IgD-negative memory B cell (primary cell): ENCODE measurements at regions not wholly inside any gene's neighbourhood (a gene's known extent, or its start where the extent isn't known, plus 50 kb on each side); places are given as distances from the start of the nearest gene placed in this dataset.

Experiments
- H3K27ac Mint-ChIP-seq, 3 donors: one replicate each; pipeline ENCODE4 v1.8.0; 2020 to 2022; ENCODE audit warnings: mild to moderate bottlenecking in 3 of 3, mixed read lengths in 3 of 3, moderate library complexity in 1 of 3
- H3K27me3 Mint-ChIP-seq: one replicate; pipeline ENCODE4 v1.8.0; 2021; ENCODE audit warnings: mixed read lengths
- H3K36me3 Mint-ChIP-seq: one replicate; pipeline ENCODE4 v1.8.0; 2020; ENCODE audit warnings: mild to moderate bottlenecking, mixed read lengths
- H3K4me1 Mint-ChIP-seq, 3 donors: one replicate each; pipeline ENCODE4 v1.8.0; 2020 to 2022; ENCODE audit warnings: mixed read lengths in 3 of 3, mild to moderate bottlenecking in 1 of 3
- H3K4me3 Mint-ChIP-seq, 4 donors: one replicate each; pipeline ENCODE4 v1.8.0; 2020 to 2022; ENCODE audit warnings: mild to moderate bottlenecking in 4 of 4, mixed read lengths in 4 of 4, moderate library complexity in 3 of 4
- H3K9me3 Mint-ChIP-seq, 3 donors: one replicate each; pipeline ENCODE4 v1.8.0; 2020 to 2021; ENCODE audit warnings: mixed read lengths in 3 of 3, mild to moderate bottlenecking in 1 of 3

DNA sequence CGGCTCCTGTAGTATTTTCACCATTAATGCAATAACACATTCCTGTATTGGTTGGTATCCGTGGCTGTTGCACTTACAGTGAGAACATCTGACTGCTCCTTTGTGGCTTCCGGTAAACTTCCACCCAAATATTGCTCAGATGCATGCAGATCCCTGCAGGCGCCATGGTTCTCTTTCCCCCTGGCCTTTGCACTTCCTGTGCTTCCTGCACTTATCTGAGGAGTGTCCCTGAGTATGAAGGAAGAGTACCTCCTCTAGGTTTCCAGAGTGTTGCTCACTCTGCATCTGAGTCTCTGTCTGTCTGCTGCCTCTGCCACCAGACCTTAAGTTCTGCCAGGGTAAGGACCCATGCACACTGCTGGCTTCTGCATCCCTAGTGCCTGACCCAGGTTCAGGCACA is 117.2 kb upstream of the SLC34A2 start:
- Mint-ChIP-seq H3K36me3 (no peaks in the 10 kb centered on the region), H3K27ac (no peak overlapping the region), H3K27me3 (peaks cover 29% of the 10 kb centered on the region), H3K4me1 (peaks cover 14 to 19% (median 18%) of the 10 kb centered on the region in 3 donors), H3K4me3 (no peak overlapping the region), H3K9me3 (no peaks in the 10 kb centered on the region)

DNA sequence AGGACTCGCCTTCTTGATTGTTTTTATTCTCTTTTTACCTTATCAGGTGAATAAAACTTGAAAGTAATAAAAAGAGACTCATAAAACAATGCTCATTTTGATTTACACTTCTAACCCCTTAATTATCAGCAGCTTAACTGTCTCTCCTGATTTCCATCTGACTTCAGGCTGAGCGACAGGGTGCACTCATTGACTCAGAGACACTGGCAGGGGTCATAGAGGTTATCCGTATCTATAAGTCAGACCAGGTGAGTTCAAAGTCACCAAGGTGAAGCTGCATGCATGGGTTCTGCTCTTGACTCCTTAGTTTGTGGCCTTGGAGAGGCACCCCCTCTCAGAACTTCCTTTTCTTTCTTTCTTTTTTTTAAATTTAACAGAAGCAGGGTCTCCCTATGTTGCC is 116.4 kb upstream of the SLC34A2 start:
- Mint-ChIP-seq H3K4me3 (no peak overlapping the region), H3K36me3 (no peaks in the 10 kb centered on the region), H3K27me3 (peaks cover 28% of the 10 kb centered on the region), H3K9me3 (no peaks in the 10 kb centered on the region), H3K27ac (no peak overlapping the region), H3K4me1 (peaks cover 14 to 19% (median 18%) of the 10 kb centered on the region in 3 donors)

- Mint-ChIP-seq H3K4me3 (no peak overlapping the region), H3K4me1 (peaks cover 11 to 13% (median 11%) of the 10 kb centered on the region in 3 donors), H3K9me3 (no peaks in the 10 kb centered on the region), H3K36me3 (no peaks in the 10 kb centered on the region), H3K27me3 (peaks cover 20% of the 10 kb centered on the region), H3K27ac (no peak overlapping the region)
Measured at GRCh38 chr4:25540734-25541133, 114.9 kb upstream of the SLC34A2 start.

- H3K27me3 Mint-ChIP-seq = peaks cover 2% of the 10 kb centered on the region
- H3K4me3 Mint-ChIP-seq = no peak overlapping the region
- H3K9me3 Mint-ChIP-seq = peaks cover 0 to 2% (median 2%) of the 10 kb centered on the region in 3 donors
- no peaks in the 10 kb centered on the region for H3K4me1 Mint-ChIP-seq
- no peaks in the 10 kb centered on the region for H3K36me3 Mint-ChIP-seq
- no peak overlapping the region for H3K27ac Mint-ChIP-seq
Measured at GRCh38 chr4:25547343-25547742, 108.3 kb upstream of the SLC34A2 start.

- peaks cover 6% of the 10 kb centered on the region for H3K27me3 Mint-ChIP-seq
- H3K36me3 Mint-ChIP-seq = no peaks in the 10 kb centered on the region
- H3K4me3 Mint-ChIP-seq = no peak overlapping the region
- H3K9me3 Mint-ChIP-seq = peaks cover 0 to 2% (median 2%) of the 10 kb centered on the region in 3 donors
- H3K27ac Mint-ChIP-seq = no peak overlapping the region
- H3K4me1 Mint-ChIP-seq = peaks cover 0 to 4% (median 4%) of the 10 kb centered on the region in 3 donors
Measured at GRCh38 chr4:25549413-25549812, 106.2 kb upstream of the SLC34A2 start.

DNA sequence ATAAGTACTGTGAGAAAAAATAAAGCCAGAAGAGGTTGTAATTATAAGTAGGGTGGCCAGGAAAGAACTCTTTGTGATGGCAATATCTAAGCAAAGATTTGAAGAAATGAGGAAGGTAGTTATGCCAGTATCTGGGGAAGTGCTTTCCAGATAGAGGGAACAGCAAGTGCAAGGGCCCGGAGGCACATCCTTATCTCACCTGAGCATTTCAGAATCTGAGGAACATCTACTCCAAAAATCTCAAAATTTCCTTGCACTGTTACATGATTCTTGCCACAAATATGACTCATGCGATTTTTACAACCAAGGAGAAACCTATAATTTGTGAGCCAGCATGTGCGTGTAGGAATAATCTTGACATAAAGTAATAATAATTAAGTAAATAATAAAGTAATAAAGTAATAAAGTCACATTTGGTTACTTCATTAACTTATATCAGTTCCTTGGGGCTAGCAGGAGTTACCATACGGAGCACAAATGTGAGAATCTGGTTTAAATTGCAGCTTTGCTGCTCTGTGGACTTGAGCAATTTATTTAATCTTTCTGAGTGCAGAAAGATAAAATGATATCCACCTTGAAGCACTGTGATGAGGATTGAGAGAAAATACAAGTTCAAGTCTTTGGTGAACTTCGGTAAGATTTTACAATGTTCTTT is 105.1 kb upstream of the SLC34A2 start:
- Mint-ChIP-seq H3K27me3 (peaks cover 6% of the 10 kb centered on the region), H3K36me3 (no peaks in the 10 kb centered on the region), H3K9me3 (peaks cover 0 to 2% (median 2%) of the 10 kb centered on the region in 3 donors), H3K4me1 (peaks cover 0 to 4% (median 4%) of the 10 kb centered on the region in 3 donors), H3K27ac (no peak overlapping the region), H3K4me3 (no peak overlapping the region)

GRCh38 chr4:25551605-25552004 is 104.0 kb upstream of the SLC34A2 start:
- Mint-ChIP-seq H3K4me1 (peaks cover 0 to 4% (median 4%) of the 10 kb centered on the region in 3 donors), H3K9me3 (peaks cover 0 to 2% (median 2%) of the 10 kb centered on the region in 3 donors), H3K4me3 (peak overlapping the region in 1 of 4 donors; percentile 74)

GRCh38 chr4:25552580-25553271 is 102.9 kb upstream of the SLC34A2 start:
- peak overlapping the region in 3 of 4 donors; percentile 17 to 49 (median 46) for H3K4me3 Mint-ChIP-seq
- peaks cover 0 to 2% (median 2%) of the 10 kb centered on the region in 3 donors for H3K9me3 Mint-ChIP-seq
- no peaks in the 10 kb centered on the region for H3K36me3 Mint-ChIP-seq
- peaks cover 0 to 7% (median 4%) of the 10 kb centered on the region in 3 donors for H3K4me1 Mint-ChIP-seq
- H3K27ac Mint-ChIP-seq = no peak overlapping the region
- H3K27me3 Mint-ChIP-seq = peaks cover 4% of the 10 kb centered on the region

More at GRCh38 chr4:25551605-25552004, 104.0 kb upstream of the SLC34A2 start:
- Mint-ChIP-seq H3K36me3 (no peaks in the 10 kb centered on the region), H3K27me3 (peaks cover 6% of the 10 kb centered on the region), H3K27ac (no peak overlapping the region)

GRCh38 chr4:25559508-25559907 is 96.1 kb upstream of the SLC34A2 start:
- Mint-ChIP-seq H3K27ac (no peak overlapping the region), H3K27me3 (peaks cover 1% of the 10 kb centered on the region), H3K4me3 (no peak overlapping the region), H3K9me3 (no peaks in the 10 kb centered on the region), H3K36me3 (no peaks in the 10 kb centered on the region), H3K4me1 (peaks cover 0 to 3% (median 0%) of the 10 kb centered on the region in 3 donors)

- no peaks in the 10 kb centered on the region for H3K36me3 Mint-ChIP-seq
- peaks cover 0 to 3% (median 0%) of the 10 kb centered on the region in 3 donors for H3K4me1 Mint-ChIP-seq
- H3K27ac Mint-ChIP-seq = no peak overlapping the region
- H3K4me3 Mint-ChIP-seq = no peak overlapping the region
- H3K27me3 Mint-ChIP-seq = peaks cover 1% of the 10 kb centered on the region
- H3K9me3 Mint-ChIP-seq = no peaks in the 10 kb centered on the region
Measured at GRCh38 chr4:25560605-25561004, 95.0 kb upstream of the SLC34A2 start.

GRCh38 chr4:25563071-25563564 is 92.5 kb upstream of the SLC34A2 start:
- no peaks in the 10 kb centered on the region for H3K27me3 Mint-ChIP-seq
- H3K4me1 Mint-ChIP-seq = no peaks in the 10 kb centered on the region
- H3K4me3 Mint-ChIP-seq = no peak overlapping the region
- no peak overlapping the region for H3K27ac Mint-ChIP-seq
- no peaks in the 10 kb centered on the region for H3K36me3 Mint-ChIP-seq
- no peaks in the 10 kb centered on the region for H3K9me3 Mint-ChIP-seq

GRCh38 chr4:25564836-25565235 is 90.8 kb upstream of the SLC34A2 start:
- H3K9me3 Mint-ChIP-seq = no peaks in the 10 kb centered on the region
- no peak overlapping the region for H3K27ac Mint-ChIP-seq
- no peak overlapping the region for H3K4me3 Mint-ChIP-seq
- H3K4me1 Mint-ChIP-seq = no peaks in the 10 kb centered on the region
- H3K36me3 Mint-ChIP-seq = no peaks in the 10 kb centered on the region
- no peaks in the 10 kb centered on the region for H3K27me3 Mint-ChIP-seq

DNA sequence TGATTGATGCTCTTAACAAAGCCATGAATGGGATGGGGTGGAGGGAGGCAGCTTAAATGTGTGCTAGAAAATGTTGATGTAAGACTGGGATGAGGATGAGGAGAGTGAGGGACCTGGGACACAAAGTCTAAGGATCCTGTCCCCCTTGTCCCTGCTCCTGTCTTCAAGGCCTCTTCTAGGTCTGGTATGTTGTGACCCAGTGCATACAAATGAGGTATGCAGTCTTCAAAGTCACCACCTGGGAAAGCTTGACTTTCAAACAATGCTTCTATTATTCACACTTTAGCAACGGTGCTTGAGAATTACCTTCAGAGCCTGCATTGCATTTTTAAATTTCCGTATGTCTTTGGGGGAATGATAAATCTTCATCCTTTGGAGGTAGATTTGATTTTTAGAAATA is 88.4 kb upstream of the SLC34A2 start:
- no peak overlapping the region for H3K27ac Mint-ChIP-seq
- H3K9me3 Mint-ChIP-seq = no peaks in the 10 kb centered on the region
- no peaks in the 10 kb centered on the region for H3K27me3 Mint-ChIP-seq
- no peaks in the 10 kb centered on the region for H3K4me1 Mint-ChIP-seq
- no peak overlapping the region for H3K4me3 Mint-ChIP-seq
- no peaks in the 10 kb centered on the region for H3K36me3 Mint-ChIP-seq

DNA sequence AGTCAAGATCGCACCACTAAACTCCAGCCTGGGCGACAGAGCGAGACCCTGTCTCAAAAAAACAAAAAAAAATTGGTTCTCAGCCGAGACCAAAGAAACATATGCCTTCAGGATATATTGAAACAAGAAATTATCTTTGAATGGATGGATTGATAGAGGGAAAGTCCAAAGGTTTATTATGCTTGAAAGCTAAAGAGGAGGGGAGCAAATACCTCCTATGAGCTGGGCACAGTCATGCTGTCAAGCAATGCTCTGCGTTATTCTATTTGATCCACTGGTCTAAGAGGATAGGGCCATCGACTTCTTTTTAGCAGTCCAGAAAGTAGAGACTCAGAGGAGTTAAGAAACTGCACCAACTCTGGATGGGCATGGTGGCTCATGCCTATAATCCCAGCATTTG is 85.9 kb upstream of the SLC34A2 start:
- no peak overlapping the region for H3K27ac Mint-ChIP-seq
- H3K27me3 Mint-ChIP-seq = no peaks in the 10 kb centered on the region
- no peaks in the 10 kb centered on the region for H3K9me3 Mint-ChIP-seq
- H3K36me3 Mint-ChIP-seq = no peaks in the 10 kb centered on the region
- no peak overlapping the region for H3K4me3 Mint-ChIP-seq
- no peaks in the 10 kb centered on the region for H3K4me1 Mint-ChIP-seq

DNA sequence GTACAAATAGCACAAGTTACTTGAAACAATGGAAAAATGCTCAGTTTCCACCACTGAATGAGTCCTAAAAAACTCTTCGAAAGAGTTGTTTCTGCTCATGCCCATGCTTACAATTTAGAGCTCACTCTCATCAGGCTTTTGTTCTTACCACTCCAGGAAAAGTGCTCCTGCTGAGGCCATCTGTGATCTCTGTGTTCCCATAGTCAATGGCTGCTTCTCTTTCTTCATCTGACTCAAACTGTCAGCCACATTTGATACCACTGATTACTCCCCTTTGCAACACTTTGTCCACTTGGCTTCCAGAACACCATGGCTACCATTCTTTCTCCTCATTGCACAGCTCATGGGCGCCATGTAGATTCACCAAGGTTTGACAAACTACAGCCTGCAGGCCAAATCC is 80.0 kb upstream of the SLC34A2 start:
- Mint-ChIP-seq H3K9me3 (peaks cover 0 to 2% (median 0%) of the 10 kb centered on the region in 3 donors), H3K27me3 (no peaks in the 10 kb centered on the region), H3K36me3 (no peaks in the 10 kb centered on the region), H3K4me3 (no peak overlapping the region), H3K4me1 (no peaks in the 10 kb centered on the region), H3K27ac (no peak overlapping the region)
